Endothelial cell (in vitro differentiated cells): ENCODE measurements at regions not wholly inside any gene's neighbourhood (a gene's known extent, or its start where the extent isn't known, plus 50 kb on each side); places are given as distances from the start of the nearest gene placed in this dataset.

Experiments used
- DNase-seq: peaks from one replicate; pipeline ENCODE4 v3.0.0; 2021; ENCODE audit warnings: low spot score
- H3K27ac Mint-ChIP-seq: one replicate; pipeline ENCODE4 v1.8.0; 2021; ENCODE audit warnings: mixed read lengths, inconsistent platforms; ENCODE audit not compliant: unreplicated experiment
- H3K27me3 Mint-ChIP-seq: one replicate; pipeline ENCODE4 v1.8.0; 2021; ENCODE audit warnings: mild to moderate bottlenecking, moderate library complexity, mixed read lengths, inconsistent platforms; ENCODE audit not compliant: unreplicated experiment
- H3K36me3 Mint-ChIP-seq: one replicate; pipeline ENCODE4 v1.8.0; 2021; ENCODE audit warnings: mild to moderate bottlenecking, low read depth, mixed read lengths, inconsistent platforms; ENCODE audit not compliant: unreplicated experiment
- H3K4me1 Mint-ChIP-seq: one replicate; pipeline ENCODE4 v1.8.0; 2021; ENCODE audit warnings: mild to moderate bottlenecking, mixed read lengths, inconsistent platforms; ENCODE audit not compliant: unreplicated experiment
- H3K4me3 Mint-ChIP-seq: one replicate; pipeline ENCODE4 v1.8.0; 2021; ENCODE audit warnings: mild to moderate bottlenecking, mixed read lengths, inconsistent platforms; ENCODE audit not compliant: unreplicated experiment
- H3K9me3 Mint-ChIP-seq: one replicate; pipeline ENCODE4 v1.8.0; 2021; ENCODE audit warnings: mixed read lengths, inconsistent platforms; ENCODE audit not compliant: unreplicated experiment
- CTCF ChIP-seq: fragments of 200-600 bp; sonication (generic); IDR thresholded peaks from one replicate; pipeline ENCODE4 v1.5.0; 2021; ENCODE audit warnings: antibody characterized with exemption; ENCODE audit not compliant: unreplicated experiment

GRCh38 chr7:113698556-113699220 lies 220.1 kb downstream of the PPP1R3A start:
- peak; percentile 78 for TF ChIP-seq CTCF
- Mint-ChIP-seq H3K4me1 (no peaks in the 10 kb centered on the region), H3K4me3 (no peak overlapping the region), H3K9me3 (no peaks in the 10 kb centered on the region), H3K36me3 (no peaks in the 10 kb centered on the region), H3K27ac (no peak overlapping the region), H3K27me3 (no peaks in the 10 kb centered on the region)
- DNase-seq: peak; percentile 11

- no peaks in the 10 kb centered on the region for H3K36me3 Mint-ChIP-seq
Measured at GRCh38 chr7:113694149-113694548, 224.7 kb downstream of the PPP1R3A start.

GRCh38 chr7:113684165-113684564 lies 234.6 kb downstream of the PPP1R3A start:
- H3K9me3 Mint-ChIP-seq: no peaks in the 10 kb centered on the region
- no peaks in the 10 kb centered on the region for H3K4me1 Mint-ChIP-seq
- TF ChIP-seq CTCF: no peak
- no peaks in the 10 kb centered on the region for H3K27me3 Mint-ChIP-seq
- DNase-seq: no peak
- no peak overlapping the region for H3K27ac Mint-ChIP-seq
- no peaks in the 10 kb centered on the region for H3K36me3 Mint-ChIP-seq
- no peak overlapping the region for H3K4me3 Mint-ChIP-seq

More at GRCh38 chr7:113694149-113694548, 224.7 kb downstream of the PPP1R3A start:
- Mint-ChIP-seq H3K9me3 (no peaks in the 10 kb centered on the region), H3K27me3 (no peaks in the 10 kb centered on the region), H3K4me1 (no peaks in the 10 kb centered on the region), H3K27ac (no peak overlapping the region), H3K4me3 (no peak overlapping the region)
- TF ChIP-seq CTCF: no peak
- DNase-seq: no peak

- Mint-ChIP-seq H3K27me3 (peaks cover 1% of the 10 kb centered on the region), H3K9me3 (no peaks in the 10 kb centered on the region), H3K4me3 (no peak overlapping the region), H3K36me3 (no peaks in the 10 kb centered on the region), H3K4me1 (no peaks in the 10 kb centered on the region), H3K27ac (no peak overlapping the region)
- TF ChIP-seq CTCF: no peak
- DNase-seq: no peak
Measured at GRCh38 chr7:113677811-113678210, 241.0 kb downstream of the PPP1R3A start.

GRCh38 chr7:113664867-113665266 lies 253.9 kb downstream of the PPP1R3A start:
- Mint-ChIP-seq H3K9me3 (peaks cover under 1% of the 10 kb centered on the region), H3K27me3 (no peaks in the 10 kb centered on the region), H3K27ac (peak overlapping the region; percentile 90), H3K4me1 (peaks cover 4% of the 10 kb centered on the region), H3K4me3 (no peak overlapping the region), H3K36me3 (peaks cover 1% of the 10 kb centered on the region)
- no peak for TF ChIP-seq CTCF
- no peak for DNase-seq
